Smooth muscle cell (in vitro differentiated cells): ENCODE measurements at regions not wholly inside any gene's neighbourhood (a gene's known extent, or its start where the extent isn't known, plus 50 kb on each side); places are given as distances from the start of the nearest gene placed in this dataset.

Experiments
- DNase-seq: peaks from one replicate; lab custom pipeline; 2025; ENCODE audit not compliant: unreplicated experiment; lab: John Stamatoyannopoulos, UW
- H2AFZ ChIP-seq: fragments of 200-600 bp; sonication (generic); 2 replicates; pipeline ENCODE4 v1.6.0; 2016; ENCODE audit warnings: antibody characterized with exemption, low read depth, mild to moderate bottlenecking
- H3F3A ChIP-seq: fragments of 200-600 bp; sonication (generic); 2 replicates; pipeline ENCODE4 v1.6.0; 2017; ENCODE audit warnings: antibody characterized with exemption, low read depth
- H3K27ac ChIP-seq: fragments of 200-600 bp; sonication (generic); 2 replicates; pipeline ENCODE4 v1.5.1; 2016; ENCODE audit warnings: low read depth, mild to moderate bottlenecking
- H3K27me3 ChIP-seq: fragments of 200-600 bp; sonication (generic); 2 replicates; pipeline ENCODE4 v1.6.1; 2016; ENCODE audit warnings: low read depth, mild to moderate bottlenecking
- H3K36me3 ChIP-seq: fragments of 200-600 bp; sonication (generic); 2 replicates; pipeline ENCODE4 v1.5.1; 2016; ENCODE audit warnings: low read depth
- H3K4me1 ChIP-seq: fragments of 200-600 bp; sonication (generic); 2 replicates; pipeline ENCODE4 v1.5.1; 2016; ENCODE audit warnings: low read depth
- H3K4me2 ChIP-seq: fragments of 200-600 bp; sonication (generic); 2 replicates; pipeline ENCODE4 v1.6.0; 2016; ENCODE audit warnings: mild to moderate bottlenecking
- H3K4me3 ChIP-seq: fragments of 200-600 bp; sonication (generic); 2 replicates; pipeline ENCODE4 v1.5.1; 2016; ENCODE audit warnings: mild to moderate bottlenecking
- H3K79me2 ChIP-seq: fragments of 200-600 bp; sonication (generic); 2 replicates; pipeline ENCODE4 v1.6.0; 2016; ENCODE audit warnings: low read depth, mild to moderate bottlenecking
- H3K9ac ChIP-seq: fragments of 200-600 bp; sonication (generic); 2 replicates; pipeline ENCODE4 v1.6.0; 2016; ENCODE audit warnings: low read depth
- H3K9me3 ChIP-seq: fragments of 200-600 bp; sonication (generic); replicated peaks from 2 replicates; pipeline ENCODE4 v1.5.1; 2016; ENCODE audit warnings: low read depth
- H4K20me1 ChIP-seq: fragments of 200-600 bp; sonication (generic); 2 replicates; pipeline ENCODE4 v1.6.0; 2016; ENCODE audit warnings: low read depth
- WGBS: methylation state at CpG from one replicate; pipeline ENCODE4 v1.1.7; 2016; ENCODE audit warnings: low lambda C conversion rate; 5-methylcytosine and 5-hydroxymethylcytosine counted together
- TF ChIP-seq, protein P1 (sequence below): fragments of 200-600 bp; sonication (generic); IDR thresholded peaks from 2 replicates; pipeline ENCODE4 v1.5.1; 2017; ENCODE audit warnings: borderline replicate concordance, mild to moderate bottlenecking, antibody characterized with exemption; ENCODE audit not compliant: insufficient read depth, poor library complexity, severe bottlenecking

DNA sequence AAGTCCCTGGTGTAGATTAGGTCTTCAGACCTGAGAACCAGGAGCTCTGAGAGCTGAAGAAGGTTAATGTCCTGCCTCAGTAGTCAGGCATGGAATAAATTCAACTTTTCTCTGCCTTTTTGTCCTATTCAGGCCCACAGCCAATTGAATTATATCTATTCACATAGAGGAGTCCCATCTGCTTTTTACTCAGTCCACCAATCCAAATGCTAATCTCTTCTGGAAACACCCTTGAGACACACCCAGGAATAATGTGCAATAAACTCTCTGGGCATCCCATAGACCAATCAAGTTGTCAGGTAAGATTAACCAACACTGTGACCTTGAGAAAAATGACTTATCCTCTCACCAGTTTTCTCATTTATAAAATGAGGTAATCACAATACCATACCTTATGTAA is 129.4 kb downstream of the MEX3B start:
- Histone ChIP-seq H4K20me1 (no peaks in the 10 kb centered on the region), H3K79me2 (no peaks in the 10 kb centered on the region), H3K9me3 (peaks cover 5% of the 10 kb centered on the region), H3F3A (no peaks in the 10 kb centered on the region), H3K4me3 (no peak overlapping the region), H3K9ac (no peak overlapping the region), H3K4me1 (no peaks in the 10 kb centered on the region), H3K27me3 (no peaks in the 10 kb centered on the region), H2AFZ (no peak overlapping the region), H3K4me2 (no peak overlapping the region), H3K36me3 (no peaks in the 10 kb centered on the region), H3K27ac (no peak overlapping the region)
- DNase-seq, result no peak
- TF ChIP-seq, protein P1, sequence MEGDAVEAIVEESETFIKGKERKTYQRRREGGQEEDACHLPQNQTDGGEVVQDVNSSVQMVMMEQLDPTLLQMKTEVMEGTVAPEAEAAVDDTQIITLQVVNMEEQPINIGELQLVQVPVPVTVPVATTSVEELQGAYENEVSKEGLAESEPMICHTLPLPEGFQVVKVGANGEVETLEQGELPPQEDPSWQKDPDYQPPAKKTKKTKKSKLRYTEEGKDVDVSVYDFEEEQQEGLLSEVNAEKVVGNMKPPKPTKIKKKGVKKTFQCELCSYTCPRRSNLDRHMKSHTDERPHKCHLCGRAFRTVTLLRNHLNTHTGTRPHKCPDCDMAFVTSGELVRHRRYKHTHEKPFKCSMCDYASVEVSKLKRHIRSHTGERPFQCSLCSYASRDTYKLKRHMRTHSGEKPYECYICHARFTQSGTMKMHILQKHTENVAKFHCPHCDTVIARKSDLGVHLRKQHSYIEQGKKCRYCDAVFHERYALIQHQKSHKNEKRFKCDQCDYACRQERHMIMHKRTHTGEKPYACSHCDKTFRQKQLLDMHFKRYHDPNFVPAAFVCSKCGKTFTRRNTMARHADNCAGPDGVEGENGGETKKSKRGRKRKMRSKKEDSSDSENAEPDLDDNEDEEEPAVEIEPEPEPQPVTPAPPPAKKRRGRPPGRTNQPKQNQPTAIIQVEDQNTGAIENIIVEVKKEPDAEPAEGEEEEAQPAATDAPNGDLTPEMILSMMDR, result no peak

GRCh38 chr15:81915990-81916389 is 129.8 kb downstream of the MEX3B start:
- Histone ChIP-seq H3K9ac (no peak overlapping the region), H3K9me3 (peaks cover 5% of the 10 kb centered on the region), H2AFZ (no peak overlapping the region), H3F3A (no peaks in the 10 kb centered on the region), H3K36me3 (no peaks in the 10 kb centered on the region), H3K27ac (no peak overlapping the region), H4K20me1 (no peaks in the 10 kb centered on the region), H3K79me2 (no peaks in the 10 kb centered on the region), H3K4me1 (peaks cover 2% of the 10 kb centered on the region), H3K27me3 (no peaks in the 10 kb centered on the region), H3K4me2 (no peak overlapping the region), H3K4me3 (no peak overlapping the region)
- WGBS, result 88% methylated on average over 5 of the region's 5 CpGs
- TF ChIP-seq, protein P1, result no peak
- no peak for DNase-seq

- no peak overlapping the region for H3K27ac ChIP-seq
- TF ChIP-seq, protein P1, result no peak
- no peaks in the 10 kb centered on the region for H3K36me3 ChIP-seq
- DNase-seq, result no peak
- H4K20me1 ChIP-seq, result no peaks in the 10 kb centered on the region
- no peak overlapping the region for H2AFZ ChIP-seq
- peaks cover 7% of the 10 kb centered on the region for H3K4me1 ChIP-seq
- no peak overlapping the region for H3K4me3 ChIP-seq
- peaks cover 5% of the 10 kb centered on the region for H3K9me3 ChIP-seq
- no peaks in the 10 kb centered on the region for H3K27me3 ChIP-seq
- 92% methylated on average over 7 of the region's 7 CpGs for WGBS
- no peak overlapping the region for H3K9ac ChIP-seq
- no peak overlapping the region for H3K4me2 ChIP-seq
- H3F3A ChIP-seq, result no peaks in the 10 kb centered on the region
- no peaks in the 10 kb centered on the region for H3K79me2 ChIP-seq
These were observed 131.0 kb downstream of the MEX3B start for GRCh38 chr15:81914734-81915256.

DNA sequence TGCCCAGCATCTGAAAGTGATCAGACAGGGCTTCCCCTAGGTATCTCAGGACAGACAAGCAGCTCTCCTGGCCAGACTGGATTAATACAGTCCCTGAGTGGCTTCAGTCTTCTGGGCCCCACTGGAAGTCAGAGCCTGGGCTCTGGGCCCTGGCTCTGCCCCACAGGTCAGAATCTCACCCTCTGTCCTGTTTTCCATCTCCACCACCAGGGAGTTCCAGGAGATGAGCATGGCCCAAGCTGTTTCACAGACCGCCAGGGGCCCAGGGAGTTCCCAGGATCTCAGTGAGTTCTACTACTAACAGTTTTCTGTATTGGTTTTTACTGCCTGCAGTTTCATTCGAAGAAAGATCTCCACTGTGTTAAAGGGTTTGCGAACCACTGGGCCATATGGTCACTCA is 131.5 kb downstream of the MEX3B start:
- no peaks in the 10 kb centered on the region for H4K20me1 ChIP-seq
- no peak overlapping the region for H2AFZ ChIP-seq
- H3F3A ChIP-seq, result no peaks in the 10 kb centered on the region
- H3K9ac ChIP-seq, result no peak overlapping the region
- no peaks in the 10 kb centered on the region for H3K27me3 ChIP-seq
- H3K79me2 ChIP-seq, result no peaks in the 10 kb centered on the region
- no peak for DNase-seq
- H3K4me1 ChIP-seq, result peaks cover 11% of the 10 kb centered on the region
- H3K36me3 ChIP-seq, result no peaks in the 10 kb centered on the region
- TF ChIP-seq, protein P1, result no peak
- H3K9me3 ChIP-seq, result peaks cover 1% of the 10 kb centered on the region
- WGBS, result 84% methylated on average over 3 of the region's 3 CpGs
- no peak overlapping the region for H3K4me2 ChIP-seq
- no peak overlapping the region for H3K27ac ChIP-seq
- H3K4me3 ChIP-seq, result no peak overlapping the region
